HG02870 (cell line): ENCODE measurements at regions not wholly inside any gene's neighbourhood (a gene's known extent, or its start where the extent isn't known, plus 50 kb on each side); places are given as distances from the start of the nearest gene placed in this dataset.

Experiments used
- ATAC-seq: cut with Tn5 transposase; IDR thresholded peaks from one replicate; pipeline ENCODE4 v1.9.1; 2021; ENCODE audit warnings: mild to moderate bottlenecking, moderate library complexity; ENCODE audit not compliant: unreplicated experiment

GRCh38 chr4:108342325-108342970 lies 173.7 kb upstream of the LEF1 start:
- ATAC-seq = no peak

DNA sequence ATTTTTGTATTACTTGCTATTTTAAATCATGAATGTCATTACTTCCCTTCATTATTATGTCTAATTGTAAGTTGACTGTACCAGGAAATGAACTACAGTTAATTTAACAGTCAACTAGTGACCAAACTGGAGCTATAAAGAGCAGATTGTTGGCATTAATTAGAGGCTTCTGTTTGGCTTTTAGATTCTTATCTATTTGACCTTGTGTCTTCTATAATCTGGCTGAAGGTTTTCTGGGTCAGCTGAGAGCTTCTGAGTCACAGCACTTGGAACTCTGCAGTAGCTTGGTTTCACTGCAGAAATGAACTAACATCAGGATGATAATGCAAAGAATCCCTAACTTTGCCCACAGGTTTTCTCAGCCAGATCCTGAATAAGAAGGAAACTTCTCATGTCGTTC lies 169.2 kb upstream of the LEF1 start:
- no peak for ATAC-seq

GRCh38 chr4:108336076-108336475 lies 167.3 kb upstream of the LEF1 start:
- ATAC-seq = no peak

DNA sequence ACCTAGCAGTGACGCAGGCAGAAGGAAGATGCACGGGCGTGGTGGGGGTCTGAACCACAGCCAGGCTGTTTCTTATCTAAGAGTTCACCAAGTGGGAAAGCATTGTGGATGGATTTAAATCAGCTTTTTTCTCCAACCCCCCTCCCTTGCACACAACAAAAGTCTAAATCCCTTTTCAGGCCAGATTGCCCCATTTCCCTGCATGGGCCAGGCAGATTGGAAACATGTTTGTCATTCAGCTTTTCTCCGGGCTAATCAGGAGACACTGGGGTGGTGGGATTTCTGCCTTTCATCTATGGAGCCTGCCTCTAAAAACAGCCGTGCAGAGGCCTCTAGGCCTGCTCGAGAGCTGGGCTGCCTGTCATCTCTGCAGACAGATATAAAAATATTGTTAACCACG lies 166.3 kb upstream of the LEF1 start:
- ATAC-seq = no peak

GRCh38 chr4:108334031-108334430 lies 165.3 kb upstream of the LEF1 start:
- no peak for ATAC-seq

- ATAC-seq = no peak
Observed at GRCh38 chr4:108333353-108333942, 164.7 kb upstream of the LEF1 start.

GRCh38 chr4:108331905-108332632 lies 163.3 kb upstream of the LEF1 start:
- no peak for ATAC-seq

- no peak for ATAC-seq
Observed at GRCh38 chr4:108328383-108328732, 159.6 kb upstream of the LEF1 start.

- no peak for ATAC-seq
Observed at GRCh38 chr4:108327642-108328382, 159.1 kb upstream of the LEF1 start.

DNA sequence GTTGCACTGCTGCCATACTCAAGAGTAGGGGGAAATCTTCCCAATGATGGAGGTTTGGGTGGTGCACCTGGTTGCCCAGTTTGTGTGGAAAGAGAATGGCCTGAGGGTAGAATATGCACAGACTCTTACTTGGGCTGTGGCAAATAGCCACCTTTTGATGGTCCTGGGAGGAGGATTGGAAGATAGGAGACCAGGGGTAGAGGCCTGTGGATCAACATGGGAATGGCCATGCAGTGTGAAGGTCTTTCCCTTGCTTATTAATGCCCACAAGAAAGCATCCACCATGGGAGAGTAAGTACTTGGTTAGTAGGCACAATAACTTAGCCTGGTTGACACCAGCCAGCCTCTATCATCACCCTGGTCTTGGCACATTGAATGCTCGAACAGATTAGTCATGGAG lies 156.8 kb upstream of the LEF1 start:
- ATAC-seq = no peak

DNA sequence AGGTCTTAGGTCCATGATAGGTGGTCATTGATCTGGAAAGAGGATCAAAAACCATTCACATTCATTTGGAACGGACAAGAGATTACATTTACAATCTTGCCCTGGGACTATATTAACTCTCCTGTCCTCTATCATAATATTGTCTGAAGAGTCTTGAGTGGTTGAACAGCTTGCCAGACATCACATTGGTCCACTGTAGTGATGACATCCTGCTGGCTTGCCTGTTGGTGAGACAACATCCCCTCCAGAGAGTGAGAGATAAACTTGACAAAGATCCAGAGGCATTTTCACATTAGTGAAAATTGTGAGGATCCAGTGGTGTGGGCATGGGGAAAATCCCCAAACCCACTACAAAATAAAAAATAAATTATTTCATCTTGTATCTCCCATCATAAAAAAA lies 155.7 kb upstream of the LEF1 start:
- ATAC-seq = no peak

DNA sequence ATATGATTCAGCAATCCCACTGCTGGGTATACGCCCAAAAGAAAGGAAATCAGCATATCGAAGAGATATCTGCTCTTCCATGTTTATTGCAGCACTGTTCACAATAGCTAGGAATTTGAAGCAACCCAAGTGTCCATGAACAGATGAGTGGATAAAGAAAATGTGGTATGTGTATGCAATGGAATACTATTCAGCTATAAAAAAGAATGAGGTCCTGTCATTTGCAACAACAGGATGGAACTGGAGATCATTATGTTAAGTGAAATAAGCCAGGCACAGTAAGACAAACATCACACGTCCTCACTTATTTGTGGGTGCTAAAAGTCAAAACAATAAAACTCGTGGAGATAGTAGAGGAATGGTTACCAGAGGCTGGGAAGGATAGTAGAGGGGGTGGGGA lies 153.8 kb upstream of the LEF1 start:
- ATAC-seq = no peak

- no peak for ATAC-seq
Observed at GRCh38 chr4:108320061-108320460, 151.3 kb upstream of the LEF1 start.

- ATAC-seq = no peak
Observed at GRCh38 chr4:108317377-108317776, 148.6 kb upstream of the LEF1 start.

DNA sequence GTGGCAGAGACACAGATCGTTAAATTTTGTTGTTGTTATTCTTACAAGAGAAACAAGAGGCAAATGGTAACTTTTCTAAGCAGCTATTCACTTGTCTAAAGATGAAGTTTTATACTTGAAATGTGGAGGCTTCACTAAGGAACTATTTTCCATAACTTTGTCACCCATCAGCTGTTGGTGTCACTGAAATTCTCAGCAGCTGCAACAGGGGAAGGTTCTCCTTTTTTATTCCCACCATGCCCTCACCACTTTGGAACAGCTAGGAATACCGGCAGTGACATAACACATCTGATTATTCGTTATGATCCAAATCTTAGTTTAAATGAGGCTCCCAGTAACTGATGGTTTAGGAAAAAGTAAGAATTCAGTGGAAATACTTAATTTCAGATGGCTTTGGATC lies 147.0 kb upstream of the LEF1 start:
- no peak for ATAC-seq

DNA sequence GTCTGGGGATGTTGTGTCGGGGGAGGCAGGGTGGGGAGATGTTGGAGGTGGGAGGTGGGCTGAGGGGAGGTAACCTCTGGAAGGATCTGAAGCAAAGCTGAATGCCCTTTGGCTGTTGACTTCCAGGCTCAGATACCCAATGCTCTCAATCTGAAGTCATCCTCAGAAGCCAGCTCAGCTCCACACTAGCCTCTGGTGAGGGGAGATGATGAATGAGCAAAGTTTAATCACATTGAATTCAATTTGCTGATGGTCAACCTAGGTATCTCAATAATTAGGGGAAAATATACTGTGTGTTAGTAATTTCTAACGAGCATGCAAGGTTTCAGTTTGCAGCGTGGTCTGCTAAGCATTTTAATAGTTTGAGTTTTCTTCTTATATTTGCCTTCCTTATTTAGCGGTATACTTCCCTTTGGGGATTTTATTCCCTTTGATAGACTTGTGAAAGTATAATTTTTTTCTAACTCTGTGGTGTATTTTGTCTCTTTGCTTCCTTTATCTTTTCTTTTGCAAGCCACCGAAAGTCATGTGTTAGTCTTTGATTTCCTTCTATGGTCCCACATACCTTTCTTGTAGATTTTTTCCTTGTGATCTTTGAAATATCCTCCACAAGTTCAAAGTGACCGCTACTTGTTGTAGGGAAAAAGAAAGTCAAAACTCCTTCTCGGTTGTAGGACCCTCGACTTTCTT lies 146.3 kb upstream of the LEF1 start:
- no peak for ATAC-seq

GRCh38 chr4:108313546-108314339 lies 145.0 kb upstream of the LEF1 start:
- no peak for ATAC-seq

GRCh38 chr4:108311313-108311712 lies 142.6 kb upstream of the LEF1 start:
- no peak for ATAC-seq

- ATAC-seq = no peak
Observed at GRCh38 chr4:108303488-108304177, 134.9 kb upstream of the LEF1 start.
